ENCODE measurements at regions not wholly inside any gene's neighbourhood (a gene's known extent, or its start where the extent isn't known, plus 50 kb on each side); places are given as distances from the start of the nearest gene placed in this dataset.

DNA sequence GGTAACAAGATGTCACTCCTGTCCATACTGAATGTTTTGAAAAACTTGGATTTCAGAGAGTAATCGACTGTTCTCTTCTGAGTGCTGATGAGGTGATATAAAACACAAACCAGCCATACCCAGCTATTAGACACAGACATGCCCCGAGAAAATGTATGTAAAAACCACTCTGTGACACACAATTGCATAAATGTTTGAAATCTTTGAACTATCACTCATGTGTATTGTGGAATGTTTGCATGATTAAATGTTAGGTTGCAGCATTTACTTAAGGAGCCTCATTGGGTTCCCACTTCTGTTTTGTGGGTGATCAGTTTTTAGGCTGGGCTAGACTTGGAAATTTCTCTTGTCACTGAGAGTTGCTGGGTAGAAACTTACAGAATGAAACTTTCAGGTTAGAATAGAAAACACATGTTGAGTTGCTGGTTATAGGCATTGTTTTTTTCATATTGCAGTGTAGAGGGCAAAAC is 270.4 kb upstream of the B3GALT2 start:
- TF ChIP-seq, protein P1, sequence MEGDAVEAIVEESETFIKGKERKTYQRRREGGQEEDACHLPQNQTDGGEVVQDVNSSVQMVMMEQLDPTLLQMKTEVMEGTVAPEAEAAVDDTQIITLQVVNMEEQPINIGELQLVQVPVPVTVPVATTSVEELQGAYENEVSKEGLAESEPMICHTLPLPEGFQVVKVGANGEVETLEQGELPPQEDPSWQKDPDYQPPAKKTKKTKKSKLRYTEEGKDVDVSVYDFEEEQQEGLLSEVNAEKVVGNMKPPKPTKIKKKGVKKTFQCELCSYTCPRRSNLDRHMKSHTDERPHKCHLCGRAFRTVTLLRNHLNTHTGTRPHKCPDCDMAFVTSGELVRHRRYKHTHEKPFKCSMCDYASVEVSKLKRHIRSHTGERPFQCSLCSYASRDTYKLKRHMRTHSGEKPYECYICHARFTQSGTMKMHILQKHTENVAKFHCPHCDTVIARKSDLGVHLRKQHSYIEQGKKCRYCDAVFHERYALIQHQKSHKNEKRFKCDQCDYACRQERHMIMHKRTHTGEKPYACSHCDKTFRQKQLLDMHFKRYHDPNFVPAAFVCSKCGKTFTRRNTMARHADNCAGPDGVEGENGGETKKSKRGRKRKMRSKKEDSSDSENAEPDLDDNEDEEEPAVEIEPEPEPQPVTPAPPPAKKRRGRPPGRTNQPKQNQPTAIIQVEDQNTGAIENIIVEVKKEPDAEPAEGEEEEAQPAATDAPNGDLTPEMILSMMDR (IDR thresholded peaks at IDR 0.05): no peak
- TF ChIP-seq ZFX (IDR thresholded peaks at IDR 0.05; ENCODE audit: borderline replicate concordance): no peak

Measured in 22Rv1 (cell line).